ENCODE measurements at regions not wholly inside any gene's neighbourhood (a gene's known extent, or its start where the extent isn't known, plus 50 kb on each side); places are given as distances from the start of the nearest gene placed in this dataset.

DNA sequence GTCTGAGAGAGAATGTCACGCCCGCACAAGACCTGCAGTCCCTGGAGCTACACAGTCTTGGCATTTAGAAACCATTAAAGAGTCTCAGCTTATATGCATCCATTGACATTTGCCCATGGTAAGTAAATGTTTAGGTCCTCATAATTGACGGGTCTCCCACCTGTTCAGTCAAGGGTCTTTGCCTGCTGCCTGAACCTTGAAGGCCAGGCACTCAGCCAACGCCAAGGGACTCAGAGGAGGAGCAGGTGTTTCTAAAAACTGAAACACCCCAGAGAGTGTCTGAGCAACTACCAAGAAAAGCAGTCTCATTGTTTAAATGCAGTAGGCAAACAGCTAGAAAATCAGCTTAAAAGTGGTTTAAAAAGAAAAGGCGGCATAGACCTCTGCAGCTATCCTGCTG is 264.7 kb upstream of the AKR1E2 start:
- no peak for TF ChIP-seq POLR2A (IDR thresholded peaks at IDR 0.05)
- TF ChIP-seq, protein P1, sequence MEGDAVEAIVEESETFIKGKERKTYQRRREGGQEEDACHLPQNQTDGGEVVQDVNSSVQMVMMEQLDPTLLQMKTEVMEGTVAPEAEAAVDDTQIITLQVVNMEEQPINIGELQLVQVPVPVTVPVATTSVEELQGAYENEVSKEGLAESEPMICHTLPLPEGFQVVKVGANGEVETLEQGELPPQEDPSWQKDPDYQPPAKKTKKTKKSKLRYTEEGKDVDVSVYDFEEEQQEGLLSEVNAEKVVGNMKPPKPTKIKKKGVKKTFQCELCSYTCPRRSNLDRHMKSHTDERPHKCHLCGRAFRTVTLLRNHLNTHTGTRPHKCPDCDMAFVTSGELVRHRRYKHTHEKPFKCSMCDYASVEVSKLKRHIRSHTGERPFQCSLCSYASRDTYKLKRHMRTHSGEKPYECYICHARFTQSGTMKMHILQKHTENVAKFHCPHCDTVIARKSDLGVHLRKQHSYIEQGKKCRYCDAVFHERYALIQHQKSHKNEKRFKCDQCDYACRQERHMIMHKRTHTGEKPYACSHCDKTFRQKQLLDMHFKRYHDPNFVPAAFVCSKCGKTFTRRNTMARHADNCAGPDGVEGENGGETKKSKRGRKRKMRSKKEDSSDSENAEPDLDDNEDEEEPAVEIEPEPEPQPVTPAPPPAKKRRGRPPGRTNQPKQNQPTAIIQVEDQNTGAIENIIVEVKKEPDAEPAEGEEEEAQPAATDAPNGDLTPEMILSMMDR (IDR thresholded peaks at IDR 0.05): no peak
